GM06990 (cell line): ENCODE measurements at regions not wholly inside any gene's neighbourhood (a gene's known extent, or its start where the extent isn't known, plus 50 kb on each side); places are given as distances from the start of the nearest gene placed in this dataset.

Experiments used
- DNase-seq: peaks from one replicate; pipeline ENCODE4 v3.0.0-alpha.2; 2011; ENCODE audit not compliant: insufficient read length; ENCODE audit errors: extremely low read depth
- H3K27me3 ChIP-seq: replicated peaks from 2 replicates; pipeline ENCODE4 v1.6.0; 2011; ENCODE audit warnings: low read length; ENCODE audit not compliant: control insufficient read depth, insufficient read depth
- H3K36me3 ChIP-seq: 2 replicates; pipeline ENCODE4 v1.5.1; 2011; ENCODE audit warnings: low read length; ENCODE audit not compliant: control insufficient read depth, insufficient read depth
- H3K4me3 ChIP-seq: replicated peaks from 2 replicates; pipeline ENCODE4 v1.5.1; 2011; ENCODE audit warnings: low read depth, mild to moderate bottlenecking, control low read depth, low read length
- CTCF ChIP-seq: IDR thresholded peaks from 2 replicates; pipeline ENCODE4 v1.5.1; 2011; ENCODE audit warnings: low read length, control low read depth, mild to moderate bottlenecking, inconsistent platforms; ENCODE audit not compliant: insufficient read depth, poor library complexity, severe bottlenecking

GRCh38 chr6:105781915-105782314 lies 304.2 kb upstream of the PRDM1 start:
- H3K36me3 ChIP-seq, result no peaks in the 10 kb centered on the region
- H3K27me3 ChIP-seq, result no peaks in the 10 kb centered on the region
- no peak for DNase-seq
- no peak overlapping the region for H3K4me3 ChIP-seq
- no peak for TF ChIP-seq CTCF

GRCh38 chr6:105781248-105781647 lies 304.9 kb upstream of the PRDM1 start:
- Histone ChIP-seq H3K36me3 (no peaks in the 10 kb centered on the region), H3K4me3 (no peak overlapping the region), H3K27me3 (no peaks in the 10 kb centered on the region)
- no peak for TF ChIP-seq CTCF
- DNase-seq, result no peak

- Histone ChIP-seq H3K27me3 (no peaks in the 10 kb centered on the region), H3K36me3 (no peaks in the 10 kb centered on the region), H3K4me3 (no peak overlapping the region)
- no peak for DNase-seq
- TF ChIP-seq CTCF, result no peak
These were observed 305.8 kb upstream of the PRDM1 start for GRCh38 chr6:105780146-105780860.

- H3K27me3 ChIP-seq, result no peaks in the 10 kb centered on the region
- no peak for DNase-seq
- TF ChIP-seq CTCF, result no peak
- H3K4me3 ChIP-seq, result no peak overlapping the region
- H3K36me3 ChIP-seq, result no peaks in the 10 kb centered on the region
These were observed 307.0 kb upstream of the PRDM1 start for GRCh38 chr6:105779110-105779509.

- no peak for TF ChIP-seq CTCF
- Histone ChIP-seq H3K4me3 (no peak overlapping the region), H3K36me3 (no peaks in the 10 kb centered on the region), H3K27me3 (0 out of 2 replicates have a peak, but pooled peaks cover 1% of the 10 kb centered on the region)
- no peak for DNase-seq
These were observed 311.0 kb upstream of the PRDM1 start for GRCh38 chr6:105775095-105775494.

- no peak for DNase-seq
- no peaks in the 10 kb centered on the region for H3K36me3 ChIP-seq
- no peak overlapping the region for H3K4me3 ChIP-seq
- TF ChIP-seq CTCF, result no peak
- 0 out of 2 replicates have a peak, but pooled peaks cover 1% of the 10 kb centered on the region for H3K27me3 ChIP-seq
These were observed 311.9 kb upstream of the PRDM1 start for GRCh38 chr6:105774247-105774646.
